MV-4-11 (cell line): ENCODE measurements at regions not wholly inside any gene's neighbourhood (a gene's known extent, or its start where the extent isn't known, plus 50 kb on each side); places are given as distances from the start of the nearest gene placed in this dataset.

Source experiments
- DNase-seq: peaks from one replicate; lab custom pipeline; 2025; lab: John Stamatoyannopoulos, UW

DNA sequence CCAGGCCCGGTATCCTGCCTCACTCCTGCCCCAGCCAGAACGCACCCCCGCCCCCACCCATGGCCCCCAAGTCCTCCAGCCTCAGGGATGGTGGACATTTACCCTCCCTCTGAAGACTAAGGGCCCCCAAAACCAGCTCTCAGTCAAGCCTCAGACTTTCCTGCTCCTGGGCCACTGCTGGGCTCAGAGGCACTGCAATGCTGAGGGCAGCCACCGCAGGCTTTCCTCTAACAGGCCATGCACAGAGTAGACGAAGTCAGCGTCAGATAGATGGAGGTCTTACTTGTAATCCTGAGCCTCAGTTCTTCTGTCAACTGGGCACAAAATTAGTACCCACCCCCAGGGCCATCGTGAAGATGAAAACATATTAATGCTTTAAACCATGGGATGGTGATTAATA is 92.6 kb downstream of the TTC32 start:
- no peak for DNase-seq

DNA sequence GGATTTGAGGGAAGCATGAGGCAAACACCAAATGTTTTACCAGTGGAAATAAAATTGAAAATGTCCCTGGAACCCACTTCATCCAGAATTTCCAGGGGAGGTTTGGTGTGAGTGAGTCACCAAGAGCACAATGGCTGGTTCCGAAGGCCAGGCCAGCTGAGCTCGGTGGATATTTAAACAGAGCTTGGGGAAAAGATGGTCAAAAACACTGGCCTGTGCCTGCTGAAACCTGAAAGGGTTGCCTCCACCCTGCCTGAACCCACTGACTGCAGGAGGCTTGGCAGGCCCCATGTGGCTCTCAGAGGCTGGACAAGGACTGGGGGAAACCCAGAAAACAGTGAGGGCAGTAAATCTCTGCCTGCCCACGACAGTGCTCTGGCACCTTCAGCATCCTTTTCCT is 93.9 kb downstream of the TTC32 start:
- no peak for DNase-seq

DNA sequence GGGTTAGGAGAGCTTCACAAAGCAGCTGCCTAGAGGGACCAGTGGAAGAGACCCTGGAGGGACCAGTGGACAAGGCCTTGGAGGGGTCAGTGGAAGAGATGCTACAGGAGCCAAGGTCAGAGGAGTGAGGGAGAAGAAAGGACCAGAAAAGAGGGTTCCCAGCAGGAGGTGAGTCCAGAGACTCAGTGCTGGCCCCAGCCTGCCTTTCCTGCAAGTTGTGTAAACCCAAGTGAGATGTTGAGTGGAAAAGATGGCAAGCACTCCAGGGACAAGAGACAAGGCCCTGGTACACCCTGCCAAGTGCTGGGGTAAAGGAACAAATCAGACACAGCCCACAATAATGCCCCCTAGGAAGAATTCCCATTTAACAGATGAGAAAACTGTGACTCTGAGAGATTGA is 94.4 kb downstream of the TTC32 start:
- no peak for DNase-seq

DNA sequence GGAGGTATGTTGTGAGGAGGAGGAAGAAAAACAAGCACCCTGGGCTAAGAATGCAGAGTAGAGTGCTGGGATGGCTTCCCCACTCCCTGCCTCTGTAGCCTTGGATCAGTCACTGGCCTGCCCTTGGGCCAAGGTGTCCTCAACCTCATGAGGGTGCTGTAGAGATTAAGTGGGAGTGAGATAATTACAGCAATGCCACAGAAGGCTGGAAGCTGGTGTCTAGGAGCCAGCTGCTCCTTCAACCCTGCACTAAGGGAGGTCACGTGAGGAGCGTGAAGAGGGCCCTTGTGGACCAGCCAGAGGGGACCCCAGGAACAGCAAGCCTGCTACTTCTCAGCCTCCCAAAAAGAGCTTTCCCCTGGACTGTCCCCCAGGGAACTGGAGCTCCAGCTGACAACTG is 95.2 kb downstream of the TTC32 start:
- DNase-seq: no peak

DNA sequence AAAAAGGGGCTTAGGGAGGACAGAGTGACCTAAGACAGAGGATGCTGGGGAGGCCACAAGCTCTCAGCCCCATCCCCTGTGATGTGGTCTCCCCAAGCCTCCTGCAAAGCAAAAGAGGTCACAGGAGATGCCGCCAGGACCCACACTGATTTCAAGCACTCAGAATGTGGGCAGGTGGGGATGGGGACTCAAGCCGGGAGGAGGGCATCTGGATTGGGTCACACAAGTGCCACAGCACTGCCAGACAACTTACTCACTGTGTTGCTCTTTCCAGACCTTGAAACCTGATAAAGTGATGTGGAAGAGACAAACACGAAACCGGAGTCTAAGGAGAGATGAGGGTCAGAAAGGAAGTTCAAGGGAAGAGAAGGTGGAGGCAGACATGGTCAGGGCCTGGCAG is 95.7 kb downstream of the TTC32 start:
- no peak for DNase-seq

DNA sequence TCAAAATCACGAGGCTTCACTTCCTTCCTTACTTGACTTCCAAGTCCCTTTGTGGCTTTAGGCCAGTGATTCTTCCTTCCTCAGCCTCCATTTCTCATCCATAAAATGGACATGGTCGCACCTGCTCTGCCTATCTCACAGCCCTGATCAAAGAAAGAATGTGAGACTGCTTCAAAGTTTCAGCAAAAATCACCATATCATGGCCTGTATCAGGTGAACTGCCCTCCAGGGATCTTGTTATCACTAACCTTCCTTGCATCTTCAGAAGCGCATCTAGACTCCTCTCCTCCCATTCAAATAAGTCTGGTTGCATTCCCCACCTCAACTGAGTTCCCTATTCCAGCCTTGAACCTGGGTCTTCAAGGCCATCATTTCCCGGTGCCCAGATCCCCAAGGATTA is 96.5 kb downstream of the TTC32 start:
- DNase-seq: no peak

DNA sequence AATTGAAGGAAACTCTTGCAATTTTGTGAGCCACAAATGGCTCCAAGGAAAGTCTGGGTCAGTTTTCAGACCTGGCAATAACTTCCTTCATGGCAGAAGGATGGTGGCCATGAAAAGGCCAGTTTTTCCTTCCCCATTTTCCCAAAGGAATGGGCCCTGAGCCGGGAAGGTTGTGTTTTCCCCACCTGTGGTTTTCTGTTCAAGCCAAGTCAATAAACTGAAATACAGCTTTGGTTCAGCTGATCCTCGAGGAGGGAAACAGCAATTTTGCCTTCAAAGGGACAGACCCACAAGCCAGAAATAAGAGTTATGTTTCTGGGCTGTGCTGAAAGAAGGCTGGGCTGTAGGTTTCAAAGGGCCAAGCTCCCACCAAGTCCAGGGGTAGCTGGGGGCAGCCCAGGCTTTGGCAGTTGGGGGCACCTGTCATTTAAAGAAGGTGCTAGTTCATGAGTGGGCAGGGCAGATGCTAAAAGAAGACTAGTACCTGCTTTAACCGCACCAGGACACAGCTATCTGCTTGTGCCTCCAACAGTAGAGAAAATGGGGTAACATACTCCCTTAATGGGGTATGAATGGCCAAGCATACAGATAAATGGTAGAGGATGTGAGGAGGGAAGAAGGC is 97.0 kb downstream of the TTC32 start:
- DNase-seq: no peak

DNA sequence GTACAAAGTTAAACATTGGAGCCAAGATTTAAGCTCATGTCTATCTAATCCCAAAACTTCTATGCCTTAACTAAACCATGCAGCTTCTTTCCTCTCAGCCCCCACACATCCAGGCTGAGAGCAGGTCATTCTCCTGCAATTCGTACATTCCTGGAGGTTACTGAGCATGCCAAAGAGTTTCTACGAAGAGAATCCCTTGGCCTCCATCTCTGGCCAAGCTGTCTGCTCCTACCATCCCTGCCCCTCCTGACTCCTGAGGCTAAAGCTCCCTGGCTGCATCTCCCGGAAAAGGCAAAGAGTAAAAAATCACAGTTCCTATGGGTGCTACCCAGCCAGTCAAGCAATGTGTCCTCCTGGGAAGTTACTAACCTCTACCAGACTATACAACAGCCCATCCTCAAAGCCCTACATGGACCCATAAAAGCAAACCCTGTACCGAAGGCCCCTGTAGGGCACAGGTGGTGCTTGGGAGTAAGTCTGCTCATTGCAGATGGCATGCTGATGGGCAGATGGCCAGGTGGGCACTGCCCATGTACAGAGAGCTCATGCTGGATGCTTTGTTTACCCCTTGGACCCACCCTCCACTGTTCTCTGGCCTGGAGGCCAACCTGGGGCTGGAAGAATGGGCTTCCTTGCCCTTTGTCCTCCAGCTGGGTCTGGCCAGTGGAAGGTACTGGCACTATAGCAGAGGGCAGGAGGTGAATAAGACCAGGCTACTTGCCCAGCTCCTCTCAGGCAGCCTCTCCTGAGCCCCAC is 99.5 kb downstream of the TTC32 start:
- no peak for DNase-seq

DNA sequence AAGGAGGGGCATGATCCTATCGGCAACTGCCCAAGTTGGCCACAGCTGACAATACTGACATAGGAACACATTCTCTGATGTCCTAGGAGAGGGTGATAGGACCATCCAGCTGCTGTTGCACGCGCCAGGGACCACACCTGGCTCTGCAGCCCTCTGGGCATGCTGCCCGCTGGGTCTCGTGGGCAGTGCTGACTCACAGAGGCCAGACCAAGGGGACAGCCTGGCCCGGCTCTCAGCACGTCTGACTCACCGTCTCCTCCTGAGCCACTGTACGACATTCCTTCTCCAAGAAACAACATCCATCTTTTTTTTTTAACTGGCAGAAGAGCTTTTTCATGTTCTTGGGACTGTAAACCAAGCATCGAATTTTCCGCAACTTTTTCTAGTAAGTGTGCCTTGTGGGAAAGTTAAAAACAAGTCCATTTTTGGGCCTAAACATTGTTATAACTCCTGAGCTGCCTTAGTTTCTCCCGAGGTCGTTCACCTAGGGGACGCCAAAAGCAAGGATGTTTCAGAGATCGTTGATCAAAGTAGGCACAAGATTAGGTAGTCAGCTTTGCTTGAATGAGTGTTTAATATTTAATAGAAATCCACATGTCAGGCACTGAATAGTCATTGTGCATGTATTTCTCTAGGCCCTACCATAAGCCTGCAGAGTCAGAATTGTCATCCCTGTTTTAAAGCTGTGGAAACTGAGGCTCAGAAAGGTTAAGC is 100.3 kb downstream of the TTC32 start:
- DNase-seq: no peak

DNA sequence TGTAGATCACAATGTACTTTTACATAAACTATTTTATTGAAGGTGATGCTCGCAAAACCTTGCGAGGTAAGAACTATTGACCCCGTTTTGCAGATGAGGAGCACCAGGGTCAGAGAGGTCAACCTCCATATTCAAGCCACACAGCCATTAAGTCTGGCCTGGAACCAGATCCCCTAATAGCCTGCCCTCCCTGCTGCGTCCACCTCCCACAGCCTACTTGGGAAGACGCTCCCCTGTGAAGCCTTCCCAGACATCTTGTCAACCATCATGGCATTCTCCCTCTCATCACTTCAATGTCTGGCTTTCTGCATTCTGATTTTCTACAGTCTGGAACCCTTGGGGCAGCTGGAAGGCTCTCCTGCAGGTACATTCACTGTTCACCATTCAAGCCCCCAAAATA is 101.0 kb downstream of the TTC32 start:
- no peak for DNase-seq

DNA sequence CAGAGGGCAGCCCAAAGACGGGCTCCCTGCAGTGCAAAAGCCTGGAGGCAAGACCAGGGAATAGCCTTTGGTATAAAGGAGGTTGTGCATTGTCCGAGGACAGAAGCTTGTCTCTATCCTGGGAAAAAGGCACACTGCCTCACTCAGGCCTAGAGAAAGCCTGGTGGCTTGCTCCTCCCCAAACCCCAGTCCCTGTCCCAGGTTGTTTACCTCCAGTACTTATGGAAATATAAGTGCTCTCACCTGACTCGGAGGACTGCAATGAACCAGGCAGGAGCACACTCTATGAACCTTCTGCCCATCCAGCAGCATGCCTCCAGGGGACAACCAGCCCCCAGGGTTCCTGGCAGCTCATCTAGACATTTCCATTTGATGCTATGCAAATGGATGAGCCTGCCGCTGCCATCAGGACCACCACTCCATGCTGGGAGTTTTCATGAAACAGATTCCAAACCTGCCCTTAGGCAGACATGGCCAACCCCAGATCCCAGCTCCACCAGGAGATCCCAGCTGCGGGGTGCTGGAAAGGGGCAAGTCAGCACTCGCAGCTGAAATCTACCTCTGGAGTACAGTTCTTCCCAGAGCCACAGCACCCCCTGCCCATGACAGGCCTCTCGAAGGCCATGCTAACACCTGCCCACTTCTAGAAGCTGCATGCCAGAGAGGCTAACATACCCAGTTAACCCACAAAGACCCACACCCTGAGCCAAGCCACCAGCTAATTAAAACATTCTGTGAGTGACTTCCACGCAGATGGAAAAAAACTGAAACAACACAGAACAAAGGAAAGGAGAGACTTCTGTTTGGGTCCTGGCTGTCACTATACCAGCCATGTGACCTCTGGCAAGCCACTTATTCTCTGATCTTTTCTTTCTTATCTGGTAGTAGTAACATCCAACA is 101.7 kb downstream of the TTC32 start:
- DNase-seq: no peak

DNA sequence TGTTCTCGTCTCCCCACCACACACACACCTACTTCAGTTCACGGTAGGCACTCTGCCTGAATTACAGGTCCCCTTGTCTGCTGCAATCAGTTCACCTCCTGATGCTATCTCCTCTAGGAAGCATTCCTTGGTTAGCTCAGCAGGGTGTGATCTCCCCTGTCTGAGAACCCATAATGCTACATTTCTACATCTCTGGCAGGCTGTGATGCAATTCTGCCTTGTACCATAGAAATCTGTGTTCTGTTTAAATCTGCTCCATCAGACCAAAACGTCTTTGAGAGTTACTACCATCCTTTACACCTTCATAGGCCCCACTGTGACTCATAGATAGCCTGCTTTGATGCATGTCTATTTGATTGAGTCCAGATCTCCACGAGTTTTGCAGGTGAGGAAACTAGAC is 103.9 kb downstream of the TTC32 start:
- no peak for DNase-seq

DNA sequence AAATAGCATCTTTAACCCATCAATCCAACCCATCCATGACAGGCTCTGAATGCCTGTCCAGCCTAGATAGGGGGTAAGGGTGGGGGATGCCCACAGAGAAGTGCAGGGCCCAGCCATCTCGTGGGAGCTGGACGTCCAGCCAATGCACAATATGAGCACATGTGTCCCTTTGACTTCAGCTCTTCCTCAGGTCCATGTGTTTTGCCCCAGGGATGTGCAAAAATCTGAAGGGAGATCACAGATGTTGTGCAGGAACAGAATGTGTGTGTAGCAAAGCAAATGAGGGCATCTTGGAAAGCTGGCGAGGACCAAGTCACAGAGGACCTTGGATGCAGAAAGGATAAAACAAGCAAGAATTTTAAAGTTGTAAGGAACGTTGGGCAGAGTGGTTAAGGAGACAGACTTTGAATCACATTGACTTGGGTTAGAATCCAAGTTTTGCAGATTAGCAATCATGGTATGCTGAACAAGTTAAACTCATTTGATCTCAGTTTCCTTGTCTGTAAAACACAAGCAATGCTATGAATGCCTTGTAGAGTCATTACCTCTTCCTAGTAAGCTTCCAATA is 104.5 kb downstream of the TTC32 start:
- DNase-seq: no peak

DNA sequence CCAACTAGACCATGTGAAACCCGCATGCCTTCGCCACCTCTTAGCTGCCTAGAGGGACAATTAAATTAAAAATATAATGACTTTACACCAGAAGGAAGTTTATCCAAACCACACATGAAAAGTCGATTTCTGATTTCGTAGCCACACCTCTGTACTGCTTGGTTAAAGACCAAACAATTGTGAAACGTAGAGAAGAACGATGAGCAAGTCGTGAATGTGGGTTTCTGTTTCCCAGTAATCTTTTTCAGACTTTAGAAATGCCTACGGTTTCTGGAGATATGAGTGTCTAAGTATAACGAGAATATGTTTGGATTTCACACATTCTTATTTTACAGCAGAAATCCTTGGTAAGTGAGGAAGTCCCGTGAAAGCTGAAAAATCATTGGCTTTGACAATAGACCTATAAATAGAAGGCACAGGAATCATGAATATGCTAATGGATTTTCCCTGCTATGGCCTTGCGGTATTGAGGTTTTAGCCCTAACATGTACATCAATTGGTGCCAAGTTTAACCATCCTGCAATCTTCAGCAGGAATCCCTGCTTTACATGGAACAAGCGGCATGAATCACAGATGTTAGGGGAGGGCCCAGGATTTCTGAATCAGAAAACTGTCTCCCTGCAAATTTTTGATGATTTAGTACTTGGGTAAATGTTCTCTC is 105.6 kb downstream of the TTC32 start:
- peak; percentile 18 for DNase-seq

DNA sequence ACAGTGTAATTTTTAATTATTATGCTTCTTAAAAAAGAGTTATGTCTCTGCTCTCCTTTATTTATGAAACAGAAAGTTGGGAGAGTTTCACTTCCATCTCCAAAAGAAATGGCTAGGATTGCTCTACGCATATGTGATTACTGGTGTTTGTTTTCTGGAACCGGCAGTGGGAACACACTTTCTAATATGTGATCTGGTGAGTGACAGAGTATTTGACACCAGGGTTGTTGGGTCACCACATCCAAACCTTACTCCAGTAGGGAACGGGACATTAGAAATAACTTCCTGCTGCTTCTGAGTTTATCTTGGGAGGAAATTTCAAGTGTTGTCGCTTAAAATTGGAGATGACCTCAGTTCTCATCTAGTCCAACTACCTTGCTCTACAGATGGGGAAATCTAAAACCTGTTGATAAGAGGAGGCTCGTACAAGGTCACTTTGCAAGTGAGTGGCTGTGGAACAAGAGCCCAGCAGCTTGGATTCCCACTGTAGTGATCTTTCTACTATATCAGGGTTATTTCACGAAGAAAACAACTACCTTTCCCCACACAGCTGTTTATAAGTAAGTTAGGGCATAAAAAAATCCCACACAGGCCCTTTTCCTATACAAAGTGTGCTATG is 108.5 kb downstream of the TTC32 start:
- no peak for DNase-seq

DNA sequence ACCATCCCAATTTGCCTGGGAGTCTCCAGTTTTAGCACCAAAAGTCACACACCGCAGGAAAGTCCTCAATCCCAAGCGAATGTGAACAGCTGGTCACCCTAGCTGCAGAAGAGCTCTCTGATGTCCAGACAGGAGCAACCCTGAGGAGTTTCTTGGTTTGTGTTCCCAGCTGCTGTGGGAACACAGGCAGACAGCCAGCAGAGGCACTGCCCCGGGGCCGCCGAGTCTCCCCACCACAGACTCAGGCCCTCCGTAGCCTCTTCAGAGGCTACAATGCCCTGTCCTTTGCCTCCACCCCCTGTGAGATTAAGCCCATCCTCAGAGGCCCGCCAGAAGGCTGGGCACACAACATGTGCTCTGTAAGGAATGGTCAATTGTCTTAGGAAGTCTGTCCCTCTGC is 111.5 kb downstream of the TTC32 start:
- no peak for DNase-seq

DNA sequence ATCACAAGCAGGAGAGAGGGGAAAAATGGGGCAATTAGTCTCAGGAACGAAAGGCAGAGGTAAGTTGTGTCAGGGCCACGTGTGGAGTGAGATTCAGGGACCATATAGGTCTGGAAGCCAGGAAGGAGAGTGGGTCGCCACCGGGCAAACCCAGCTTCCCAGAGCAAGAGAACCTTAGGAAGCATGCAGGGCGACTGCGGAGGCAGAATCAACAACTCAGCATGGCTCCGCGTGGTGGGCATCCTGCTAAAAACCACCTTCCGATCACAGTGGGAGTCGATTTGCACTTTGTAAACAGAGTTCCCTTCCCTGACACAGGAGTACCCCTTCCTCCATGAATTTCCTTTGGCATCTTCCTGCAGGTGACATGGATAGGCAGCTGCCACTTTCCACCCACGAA is 114.6 kb downstream of the TTC32 start:
- DNase-seq: no peak

DNA sequence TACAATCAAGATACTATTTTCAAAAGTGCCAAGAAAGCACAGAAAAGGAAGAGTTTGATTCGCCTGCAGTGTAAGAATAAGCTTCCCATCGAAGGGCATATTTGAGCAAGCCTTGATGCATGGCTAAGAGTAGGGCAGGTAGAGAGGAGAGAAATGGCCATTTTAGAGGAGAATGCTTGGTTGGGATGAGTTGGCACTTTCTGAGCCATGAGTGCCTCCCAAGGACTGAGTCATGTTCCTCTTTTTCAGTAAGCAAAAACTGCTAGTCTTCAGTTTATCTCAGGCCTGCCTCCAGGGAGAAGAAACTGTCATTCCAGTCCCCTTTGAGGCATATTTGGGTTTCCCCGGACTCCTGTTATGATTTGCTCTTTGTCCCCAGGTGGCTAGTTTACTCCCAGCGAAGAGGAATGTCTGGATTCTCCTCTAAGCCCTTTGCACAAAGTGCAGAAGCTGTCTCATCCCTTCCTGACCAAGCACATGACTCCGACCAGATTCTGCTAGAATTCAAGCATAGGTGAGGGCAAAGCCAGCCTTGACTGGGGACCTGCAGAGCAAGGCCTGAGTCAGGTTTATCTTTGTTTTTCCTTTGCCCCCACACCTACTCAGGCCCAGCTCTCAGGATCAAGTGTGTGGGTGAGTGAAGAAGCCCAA is 115.2 kb downstream of the TTC32 start:
- peak; percentile 63 for DNase-seq

DNA sequence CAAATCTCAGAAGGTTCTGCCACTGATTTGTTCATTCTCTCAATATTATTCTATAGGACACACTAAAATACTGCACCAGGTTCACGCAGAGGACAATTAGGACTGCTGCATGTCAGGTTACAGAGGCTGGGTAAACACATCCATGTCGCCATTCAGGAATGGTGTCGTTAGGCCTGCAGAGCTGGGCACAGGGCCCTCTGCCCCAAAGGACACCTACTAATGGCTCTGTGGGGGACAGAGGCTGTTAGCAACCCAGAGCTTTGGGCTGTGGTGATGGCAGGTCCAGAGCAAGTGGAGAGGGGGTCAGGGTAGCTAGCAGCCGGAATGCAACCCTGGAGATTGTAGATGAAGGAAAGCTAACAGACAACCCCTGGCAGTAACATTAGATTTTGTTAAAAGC is 115.9 kb downstream of the TTC32 start:
- DNase-seq: no peak

DNA sequence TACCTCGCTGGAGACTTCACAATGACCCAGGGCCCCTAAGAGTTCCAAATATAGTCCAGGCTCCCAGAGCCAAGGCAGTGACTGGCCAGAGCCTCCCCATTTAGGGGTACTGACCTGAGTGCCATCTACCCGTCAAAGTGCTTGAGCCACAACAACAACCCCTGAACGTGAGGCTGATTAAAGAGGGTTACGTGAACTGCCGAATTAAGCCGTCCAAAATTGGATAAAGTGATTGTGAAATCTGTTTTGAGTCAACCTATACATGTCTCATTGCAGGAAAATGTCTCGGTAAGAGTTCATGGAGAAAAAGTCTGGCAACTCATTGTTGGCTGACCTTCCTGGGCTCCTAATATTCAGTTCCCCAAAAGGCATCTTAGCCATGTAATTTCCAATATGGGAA is 116.3 kb downstream of the TTC32 start:
- DNase-seq: no peak

DNA sequence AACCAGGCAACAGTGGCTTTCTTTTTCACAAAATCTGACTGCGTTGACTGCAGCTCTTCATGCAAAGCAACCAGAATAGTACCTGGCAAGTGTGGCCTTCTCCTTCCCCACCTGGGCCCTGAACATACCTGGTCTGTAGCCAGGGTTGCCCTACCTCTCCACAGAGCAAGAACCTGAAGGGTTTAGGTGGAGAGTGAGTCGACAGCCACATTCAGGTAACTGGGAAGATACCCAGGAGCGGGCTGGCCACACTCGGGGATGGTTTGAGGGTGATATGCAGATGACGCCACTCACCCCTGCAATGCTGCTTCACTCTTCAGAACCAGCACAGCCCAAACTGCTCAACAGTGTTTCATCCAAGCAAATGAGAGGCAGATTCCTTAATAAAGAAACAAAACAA is 117.3 kb downstream of the TTC32 start:
- DNase-seq: no peak
